Activated T-cell treated with anti-CD3 and anti-CD28 coated beads, Interleukin-2, amount 50 U/mL, for 24 hours (primary cell): ENCODE measurements at regions not wholly inside any gene's neighbourhood (a gene's known extent, or its start where the extent isn't known, plus 50 kb on each side); places are given as distances from the start of the nearest gene placed in this dataset.
"Not testable (repeated sequence)": the region's sequence is repeated elsewhere in the genome, so short reads cannot be mapped to it uniquely, and the experiment has no call there.

Experiments
- DNase-seq: peaks from one replicate; pipeline ENCODE4 v3.0.0-alpha.2; 2020
- H3K27ac Mint-ChIP-seq: 2 replicates; pipeline ENCODE4 v1.8.0; 2020; ENCODE audit warnings: mild to moderate bottlenecking, mixed read lengths
- H3K27me3 Mint-ChIP-seq: 2 replicates; pipeline ENCODE4 v1.8.0; 2020; ENCODE audit warnings: mixed read lengths
- H3K36me3 Mint-ChIP-seq: 2 replicates; pipeline ENCODE4 v1.8.0; 2020; ENCODE audit warnings: low read depth, mixed read lengths
- H3K4me1 Mint-ChIP-seq: 2 replicates; pipeline ENCODE4 v1.8.0; 2020; ENCODE audit warnings: low read depth, mixed read lengths
- H3K4me3 Mint-ChIP-seq: 2 replicates; pipeline ENCODE4 v1.8.0; 2020; ENCODE audit warnings: mild to moderate bottlenecking, moderate library complexity, mixed read lengths
- H3K9me3 Mint-ChIP-seq: 2 replicates; pipeline ENCODE4 v1.8.0; 2020; ENCODE audit warnings: mixed read lengths

- peaks cover 3% of the 10 kb centered on the region for H3K4me1 Mint-ChIP-seq
- no peak overlapping the region for H3K27ac Mint-ChIP-seq
- peaks cover 7% of the 10 kb centered on the region for H3K27me3 Mint-ChIP-seq
- DNase-seq: no peak
- no peak overlapping the region for H3K4me3 Mint-ChIP-seq
- H3K36me3 Mint-ChIP-seq: no peaks in the 10 kb centered on the region
- no peaks in the 10 kb centered on the region for H3K9me3 Mint-ChIP-seq
Observed at GRCh38 chr6:6818078-6818639, 229.6 kb downstream of the LY86 start.

- H3K27ac Mint-ChIP-seq: no peak overlapping the region
- no peak for DNase-seq
Observed at GRCh38 chr6:6820641-6821238, 232.2 kb downstream of the LY86 start.

GRCh38 chr6:6821639-6822261 lies 233.2 kb downstream of the LY86 start:
- Mint-ChIP-seq H3K27ac (no peak overlapping the region), H3K9me3 (no peaks in the 10 kb centered on the region), H3K4me3 (no peak overlapping the region), H3K27me3 (peaks cover 30% of the 10 kb centered on the region), H3K36me3 (no peaks in the 10 kb centered on the region), H3K4me1 (peaks cover 3% of the 10 kb centered on the region)
- no peak for DNase-seq

More at GRCh38 chr6:6820641-6821238, 232.2 kb downstream of the LY86 start:
- Mint-ChIP-seq H3K36me3 (no peaks in the 10 kb centered on the region), H3K27me3 (peaks cover 26% of the 10 kb centered on the region), H3K9me3 (no peaks in the 10 kb centered on the region), H3K4me1 (peaks cover 3% of the 10 kb centered on the region), H3K4me3 (no peak overlapping the region)

- Mint-ChIP-seq H3K27me3 (peaks cover 30% of the 10 kb centered on the region), H3K4me1 (peaks cover 5% of the 10 kb centered on the region), H3K27ac (no peak overlapping the region), H3K4me3 (no peak overlapping the region), H3K9me3 (no peaks in the 10 kb centered on the region), H3K36me3 (no peaks in the 10 kb centered on the region)
- no peak for DNase-seq
Observed at GRCh38 chr6:6823030-6823429, 234.5 kb downstream of the LY86 start.

GRCh38 chr6:6823568-6824224 lies 235.2 kb downstream of the LY86 start:
- no peak overlapping the region for H3K4me3 Mint-ChIP-seq
- H3K27ac Mint-ChIP-seq: no peak overlapping the region
- DNase-seq: no peak
- H3K36me3 Mint-ChIP-seq: no peaks in the 10 kb centered on the region
- H3K27me3 Mint-ChIP-seq: peaks cover 30% of the 10 kb centered on the region
- H3K9me3 Mint-ChIP-seq: no peaks in the 10 kb centered on the region
- peaks cover 4% of the 10 kb centered on the region for H3K4me1 Mint-ChIP-seq

- Mint-ChIP-seq H3K36me3 (no peaks in the 10 kb centered on the region), H3K27ac (no peak overlapping the region), H3K4me1 (peaks cover 4% of the 10 kb centered on the region), H3K4me3 (no peak overlapping the region), H3K9me3 (no peaks in the 10 kb centered on the region), H3K27me3 (peaks cover 30% of the 10 kb centered on the region)
- DNase-seq: no peak
Observed at GRCh38 chr6:6824381-6824780, 235.9 kb downstream of the LY86 start.

GRCh38 chr6:6825193-6825784 lies 236.8 kb downstream of the LY86 start:
- no peak overlapping the region for H3K27ac Mint-ChIP-seq
- H3K4me1 Mint-ChIP-seq: peaks cover 4% of the 10 kb centered on the region
- peaks cover 27% of the 10 kb centered on the region for H3K27me3 Mint-ChIP-seq
- no peaks in the 10 kb centered on the region for H3K36me3 Mint-ChIP-seq
- H3K4me3 Mint-ChIP-seq: no peak overlapping the region
- no peaks in the 10 kb centered on the region for H3K9me3 Mint-ChIP-seq
- no peak for DNase-seq

GRCh38 chr6:6826095-6826901 lies 237.8 kb downstream of the LY86 start:
- Mint-ChIP-seq H3K4me1 (peaks cover 4% of the 10 kb centered on the region), H3K9me3 (no peaks in the 10 kb centered on the region), H3K27ac (no peak overlapping the region), H3K36me3 (no peaks in the 10 kb centered on the region), H3K4me3 (no peak overlapping the region), H3K27me3 (peaks cover 23% of the 10 kb centered on the region)
- no peak for DNase-seq

GRCh38 chr6:6826961-6827360 lies 238.4 kb downstream of the LY86 start:
- Mint-ChIP-seq H3K9me3 (no peaks in the 10 kb centered on the region), H3K27me3 (peaks cover 23% of the 10 kb centered on the region), H3K36me3 (no peaks in the 10 kb centered on the region), H3K27ac (no peak overlapping the region), H3K4me1 (peaks cover 4% of the 10 kb centered on the region), H3K4me3 (no peak overlapping the region)
- DNase-seq: no peak

- peaks cover 4% of the 10 kb centered on the region for H3K4me1 Mint-ChIP-seq
- no peak overlapping the region for H3K4me3 Mint-ChIP-seq
- DNase-seq: no peak
- H3K27me3 Mint-ChIP-seq: peaks cover 23% of the 10 kb centered on the region
- no peaks in the 10 kb centered on the region for H3K36me3 Mint-ChIP-seq
- H3K9me3 Mint-ChIP-seq: no peaks in the 10 kb centered on the region
- H3K27ac Mint-ChIP-seq: no peak overlapping the region
Observed at GRCh38 chr6:6829872-6830685, 241.6 kb downstream of the LY86 start.

GRCh38 chr6:6830686-6831063 lies 242.2 kb downstream of the LY86 start:
- peaks cover 17% of the 10 kb centered on the region for H3K27me3 Mint-ChIP-seq
- H3K4me1 Mint-ChIP-seq, DNase-seq, H3K4me3 Mint-ChIP-seq, H3K27ac Mint-ChIP-seq, H3K9me3 Mint-ChIP-seq, H3K36me3 Mint-ChIP-seq: not testable (repeated sequence)

- Mint-ChIP-seq H3K27me3 (peaks cover 12% of the 10 kb centered on the region), H3K36me3 (no peaks in the 10 kb centered on the region), H3K27ac (no peak overlapping the region), H3K4me1 (no peaks in the 10 kb centered on the region), H3K4me3 (no peak overlapping the region), H3K9me3 (no peaks in the 10 kb centered on the region)
- DNase-seq: no peak
Observed at GRCh38 chr6:6832439-6832838, 243.9 kb downstream of the LY86 start.

- Mint-ChIP-seq H3K4me1 (no peaks in the 10 kb centered on the region), H3K36me3 (no peaks in the 10 kb centered on the region), H3K27ac (no peak overlapping the region), H3K27me3 (peaks cover 16% of the 10 kb centered on the region), H3K4me3 (no peak overlapping the region), H3K9me3 (no peaks in the 10 kb centered on the region)
- DNase-seq: no peak
Observed at GRCh38 chr6:6834356-6835222, 246.1 kb downstream of the LY86 start.
